NCI-H1694 treated with DMSO at 0.1 percent for 48 hours (cell line): ENCODE measurements at regions not wholly inside any gene's neighbourhood (a gene's known extent, or its start where the extent isn't known, plus 50 kb on each side); places are given as distances from the start of the nearest gene placed in this dataset.

Experiments used
- DNase-seq: peaks from one replicate; lab custom pipeline; 2025; lab: John Stamatoyannopoulos, UW

GRCh38 chr7:47663851-47664250, 81.9 kb upstream of the TNS3 start:
- DNase-seq: no peak

GRCh38 chr7:47663213-47663612, 81.3 kb upstream of the TNS3 start:
- no peak for DNase-seq

DNA sequence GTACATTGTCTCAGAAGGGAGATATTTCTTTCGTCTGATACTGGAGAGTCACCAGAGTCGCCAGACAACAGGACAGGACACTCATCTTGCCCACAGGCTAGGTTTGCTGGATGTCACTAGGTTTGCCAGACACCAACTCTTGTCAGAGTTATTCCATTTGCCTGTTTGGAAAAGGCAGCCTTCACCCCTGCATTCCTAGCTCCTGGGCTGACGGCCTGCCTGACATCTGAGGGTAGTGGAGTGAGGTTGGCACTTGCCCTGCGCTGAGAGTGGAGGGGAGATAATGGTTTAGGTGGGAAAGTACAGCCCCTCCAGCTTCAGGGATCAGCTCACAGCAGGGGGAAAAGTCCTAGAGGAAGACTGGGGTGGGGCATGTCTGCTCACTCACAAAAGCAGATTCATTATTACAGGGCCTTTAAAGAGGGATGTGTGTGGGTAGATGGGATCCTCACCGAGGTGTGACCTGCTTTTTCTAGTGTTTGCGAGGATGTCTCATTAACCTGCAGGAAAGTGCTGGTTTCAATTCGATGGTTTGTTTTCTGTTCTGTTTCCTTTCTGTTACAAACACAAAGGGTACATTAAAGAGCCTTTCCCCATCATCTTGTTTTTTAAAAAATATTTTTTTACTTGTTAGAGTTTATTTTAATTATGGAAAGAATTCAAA, 79.3 kb upstream of the TNS3 start:
- no peak for DNase-seq

DNA sequence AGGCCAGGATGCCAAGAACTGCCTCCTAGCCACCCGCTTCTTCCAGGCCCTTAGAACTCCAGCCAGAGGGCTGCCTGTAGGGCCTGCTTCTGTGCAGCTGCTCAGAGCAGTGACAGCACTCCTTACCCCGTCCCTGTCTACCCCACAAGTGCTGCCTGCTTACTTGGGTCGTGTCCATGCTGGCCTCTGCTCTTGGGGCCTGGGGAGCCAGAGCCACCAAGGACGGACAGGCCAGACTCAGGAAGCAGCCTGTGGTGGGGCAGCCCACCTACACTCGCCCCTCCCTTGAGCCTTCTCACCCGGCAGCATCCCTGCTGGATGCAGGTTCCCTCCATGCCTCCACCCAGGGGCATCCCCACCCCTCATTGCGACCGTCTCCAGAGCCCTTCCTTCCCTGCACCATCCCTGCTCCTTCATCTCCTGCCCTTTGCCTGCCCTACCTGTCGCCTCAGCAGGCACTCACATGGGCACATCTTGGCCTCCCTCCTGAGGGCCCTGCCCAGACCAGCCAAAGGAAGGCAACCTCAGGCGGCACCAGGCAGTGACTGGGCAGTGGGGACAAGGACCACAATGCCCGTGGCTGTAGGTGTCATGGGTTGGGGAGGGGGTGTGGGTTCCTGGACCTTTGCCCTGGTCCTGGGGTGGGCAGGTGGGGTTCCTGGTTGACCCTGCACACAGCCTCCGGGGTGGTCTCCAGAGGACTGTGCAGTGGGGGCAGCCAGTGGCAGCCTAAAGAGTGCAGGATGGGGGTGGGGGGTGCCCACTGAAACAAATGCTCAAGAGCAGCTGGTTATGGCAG, 78.0 kb upstream of the TNS3 start:
- no peak for DNase-seq

GRCh38 chr7:47658886-47659635, 77.2 kb upstream of the TNS3 start:
- no peak for DNase-seq

- no peak for DNase-seq
These were observed 75.2 kb upstream of the TNS3 start for GRCh38 chr7:47657126-47657525.

- DNase-seq: no peak
These were observed 72.9 kb upstream of the TNS3 start for GRCh38 chr7:47654672-47655298.

- DNase-seq: no peak
These were observed 71.9 kb upstream of the TNS3 start for GRCh38 chr7:47653550-47654411.

DNA sequence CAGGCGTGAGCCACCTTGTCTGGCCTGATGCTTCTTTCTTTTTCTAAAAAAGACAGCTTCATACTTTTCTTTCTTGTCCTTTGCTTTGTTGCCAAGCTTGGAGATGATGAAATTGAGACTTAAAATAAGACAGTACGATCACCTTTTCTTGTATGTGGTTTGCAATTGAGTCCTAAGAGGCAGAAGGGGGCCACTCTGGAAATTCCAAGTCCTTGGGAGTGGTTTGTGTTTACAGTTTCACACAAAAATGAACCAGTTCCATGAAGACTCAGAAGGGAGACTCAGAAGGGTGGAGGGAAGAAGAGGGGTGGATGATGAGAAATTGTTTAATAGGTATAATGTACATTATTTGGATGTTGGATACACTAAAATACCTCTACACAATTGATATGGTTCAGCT, 70.7 kb upstream of the TNS3 start:
- no peak for DNase-seq

GRCh38 chr7:47651355-47652317, 69.7 kb upstream of the TNS3 start:
- no peak for DNase-seq

DNA sequence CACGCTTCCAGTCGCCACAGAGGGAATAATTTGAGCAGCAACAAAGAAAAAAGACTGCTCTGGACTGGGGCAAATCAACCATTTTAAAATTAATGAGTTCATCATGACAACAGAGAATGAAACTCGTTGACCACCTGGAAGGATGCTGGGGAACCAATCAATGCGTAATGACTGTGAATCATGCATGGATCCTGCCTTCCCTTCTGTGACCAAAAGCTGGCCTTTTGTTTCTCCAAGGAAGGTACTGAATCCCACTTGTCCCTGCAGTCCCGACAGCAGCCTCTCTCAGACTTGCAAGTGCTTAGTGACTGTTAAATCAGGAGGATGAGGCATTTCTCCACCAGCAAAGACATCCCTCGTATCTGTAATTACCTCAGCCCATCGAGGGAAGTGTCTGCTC, 68.0 kb upstream of the TNS3 start:
- DNase-seq: no peak

DNA sequence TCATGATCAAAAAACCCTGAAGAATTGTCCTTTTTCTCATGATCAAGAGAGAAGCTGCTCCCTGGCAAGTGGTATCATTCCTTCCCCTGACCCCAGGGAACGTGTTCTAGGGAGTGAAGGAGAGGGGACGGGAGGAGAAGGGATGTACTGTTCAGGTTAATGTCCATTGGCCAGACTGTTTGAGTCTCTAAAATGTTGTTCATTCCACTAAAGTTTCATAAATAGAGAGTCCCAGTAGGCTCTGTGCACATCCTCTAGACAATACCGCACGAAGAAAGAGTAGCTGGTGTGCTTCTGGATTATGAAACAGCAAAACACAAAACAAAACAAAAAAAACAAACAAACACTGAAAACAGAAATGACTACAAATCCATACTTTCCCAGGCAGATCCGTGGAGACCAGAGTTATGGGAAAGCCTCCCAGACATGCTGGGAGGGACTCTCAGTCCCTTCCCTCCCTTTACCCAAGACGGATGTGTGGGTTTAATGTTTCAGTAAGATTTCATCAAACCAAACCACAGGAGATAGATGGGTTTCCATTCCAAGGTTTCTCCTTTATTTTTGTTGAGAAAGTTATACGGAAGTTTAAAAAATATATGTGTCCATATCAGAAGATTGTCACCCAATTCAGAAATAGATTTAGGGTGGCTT, 66.5 kb upstream of the TNS3 start:
- DNase-seq: no peak

- DNase-seq: no peak
These were observed 66.0 kb upstream of the TNS3 start for GRCh38 chr7:47647918-47648250.

GRCh38 chr7:47647181-47647917, 65.4 kb upstream of the TNS3 start:
- no peak for DNase-seq

GRCh38 chr7:47643716-47644400, 61.9 kb upstream of the TNS3 start:
- no peak for DNase-seq

GRCh38 chr7:47640265-47640664, 58.4 kb upstream of the TNS3 start:
- no peak for DNase-seq

DNA sequence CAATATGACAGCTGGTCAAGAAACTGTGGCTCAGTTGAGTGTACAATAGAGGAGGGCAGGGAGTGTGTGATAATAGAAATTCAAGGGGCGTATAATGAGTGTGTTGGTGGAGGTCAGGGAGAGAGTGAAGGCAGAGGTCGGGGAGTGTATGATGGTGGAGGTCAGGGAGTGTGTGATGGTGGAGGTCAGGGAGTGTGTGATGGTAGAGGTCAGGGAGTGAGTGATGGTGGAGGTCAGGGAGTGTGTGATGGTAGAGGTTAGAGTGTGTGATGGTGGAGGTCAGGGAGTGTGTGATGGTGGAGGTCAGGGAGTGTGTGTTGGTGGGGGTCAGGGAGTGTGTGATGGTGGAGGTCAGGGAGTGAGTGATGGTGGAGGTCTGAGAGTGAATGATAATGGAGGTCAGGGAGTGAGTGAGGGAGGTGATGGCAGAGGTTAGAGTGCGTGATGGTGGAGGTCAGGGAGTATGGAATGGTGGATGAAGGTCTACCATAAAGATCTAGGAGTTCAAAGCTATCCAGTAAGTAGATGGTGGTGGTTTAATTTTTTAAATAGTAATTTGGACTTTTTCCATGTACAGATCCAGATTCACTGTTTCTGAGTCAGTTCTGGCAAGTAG, 57.7 kb upstream of the TNS3 start:
- DNase-seq: no peak

DNA sequence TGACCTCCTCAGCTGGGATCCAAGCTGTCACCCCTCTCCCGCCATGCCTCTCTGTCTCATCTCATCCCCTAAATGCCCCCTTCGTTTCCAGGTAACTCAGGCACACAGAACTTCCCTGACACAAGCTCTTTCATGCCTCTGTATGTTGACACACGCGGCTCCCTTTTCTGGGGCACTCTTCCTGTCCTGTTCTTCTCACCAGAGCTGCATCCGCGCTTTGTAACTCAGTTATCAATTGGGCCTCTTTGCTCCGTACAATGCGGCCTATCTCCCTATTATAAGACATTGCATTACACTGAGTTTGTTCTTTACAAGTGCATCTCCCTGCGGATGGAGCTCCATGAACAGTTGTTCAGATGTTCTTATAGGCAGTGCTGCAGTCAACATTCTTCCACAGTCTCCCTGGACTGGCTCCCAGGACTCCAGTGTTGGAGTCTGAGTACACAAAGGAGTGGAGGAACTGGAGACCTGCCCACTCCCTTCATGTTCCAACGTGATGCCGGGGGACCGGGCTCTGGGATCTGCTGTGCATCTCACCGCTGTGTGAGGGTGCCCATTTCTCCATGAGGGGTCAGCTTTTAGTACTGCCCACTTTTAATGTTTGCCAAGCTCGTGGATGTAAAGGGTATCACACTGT, 56.9 kb upstream of the TNS3 start:
- no peak for DNase-seq
